GM23338 (cell line): ENCODE measurements at regions not wholly inside any gene's neighbourhood (a gene's known extent, or its start where the extent isn't known, plus 50 kb on each side); places are given as distances from the start of the nearest gene placed in this dataset.
A peak's percentile ranks its signal among the peaks of the same experiment; 100 is the strongest.

Source experiments
- ATAC-seq: fragments of 200-7000 bp; cut with Tn5 transposase; 3 replicates; pipeline ENCODE4 v1.9.1; 2020
- DNase-seq: peaks from one replicate; pipeline ENCODE4 v3.0.0-alpha.2; 2015; ENCODE audit warnings: low spot score
- H2AFZ ChIP-seq: fragments of 200-600 bp; sonication (generic); 2 replicates; pipeline ENCODE4 v1.8.0; 2016; ENCODE audit warnings: antibody characterized with exemption, mild to moderate bottlenecking, moderate library complexity
- H3F3A ChIP-seq: fragments of 200-600 bp; sonication (generic); replicated peaks from 2 replicates; pipeline ENCODE4 v1.8.0; 2017; ENCODE audit warnings: antibody characterized with exemption, mixed run types, low read depth
- H3K27ac ChIP-seq: fragments of 200-600 bp; sonication (generic); 2 replicates; pipeline ENCODE4 v1.6.1; 2016; ENCODE audit warnings: low read depth
- H3K27me3 ChIP-seq: fragments of 200-600 bp; sonication (generic); 2 replicates; pipeline ENCODE4 v1.8.0; 2016; ENCODE audit warnings: mild to moderate bottlenecking, mixed run types, moderate library complexity; ENCODE audit not compliant: insufficient read depth
- H3K36me3 ChIP-seq: fragments of 200-600 bp; sonication (generic); 2 replicates; pipeline ENCODE4 v1.8.0; 2016; ENCODE audit warnings: mild to moderate bottlenecking; ENCODE audit not compliant: insufficient read depth
- H3K4me1 ChIP-seq: fragments of 200-600 bp; sonication (generic); 2 replicates; pipeline ENCODE4 v1.8.0; 2016; ENCODE audit warnings: mild to moderate bottlenecking, moderate library complexity; ENCODE audit not compliant: insufficient read depth
- H3K4me2 ChIP-seq: fragments of 200-600 bp; sonication (generic); 2 replicates; pipeline ENCODE4 v1.7.1; 2017; ENCODE audit warnings: mixed run types
- H3K4me3 ChIP-seq: fragments of 200-600 bp; sonication (generic); 2 replicates; pipeline ENCODE4 v1.6.1; 2016; ENCODE audit warnings: mixed run types
- H3K79me2 ChIP-seq: fragments of 200-600 bp; sonication (generic); replicated peaks from 2 replicates; pipeline ENCODE4 v1.8.0; 2017; ENCODE audit warnings: mild to moderate bottlenecking; ENCODE audit not compliant: insufficient read depth
- H3K9me2 ChIP-seq: fragments of 200-600 bp; sonication (generic); 2 replicates; pipeline ENCODE4 v1.8.0; 2017; ENCODE audit not compliant: insufficient read depth
- H4K20me1 ChIP-seq: fragments of 200-600 bp; sonication (generic); replicated peaks from 2 replicates; pipeline ENCODE4 v1.8.0; 2017; ENCODE audit warnings: mild to moderate bottlenecking; ENCODE audit not compliant: insufficient read depth
- H3K27ac Mint-ChIP-seq: 2 replicates; pipeline ENCODE4 v1.8.0; 2020; ENCODE audit warnings: inconsistent platforms, mild to moderate bottlenecking, moderate library complexity, mixed read lengths
- H3K27me3 Mint-ChIP-seq: 3 replicates; pipeline ENCODE4 v1.8.0; 2022; ENCODE audit warnings: low read depth, mild to moderate bottlenecking, moderate library complexity, mixed read lengths, inconsistent platforms; ENCODE audit not compliant: insufficient read depth, poor library complexity
- H3K36me3 Mint-ChIP-seq: 3 replicates; pipeline ENCODE4 v1.8.0; 2021; ENCODE audit warnings: low read depth, mild to moderate bottlenecking, inconsistent platforms, moderate library complexity, mixed read lengths
- H3K4me1 Mint-ChIP-seq: 3 replicates; pipeline ENCODE4 v1.8.0; 2020; ENCODE audit warnings: mild to moderate bottlenecking, inconsistent platforms, mixed read lengths
- H3K4me3 Mint-ChIP-seq: 3 replicates; pipeline ENCODE4 v1.8.0; 2021; ENCODE audit warnings: moderate library complexity, mild to moderate bottlenecking, inconsistent platforms, mixed read lengths
- H3K9me3 Mint-ChIP-seq: 3 replicates; pipeline ENCODE4 v1.8.0; 2020; ENCODE audit warnings: moderate library complexity, mild to moderate bottlenecking, inconsistent platforms, mixed read lengths
- CREB1 ChIP-seq: fragments of 250-450 bp; sonication (Bioruptor Pico); IDR thresholded peaks from 2 replicates; pipeline ENCODE4 v1.5.0; 2020; ENCODE audit warnings: low read depth, mild to moderate bottlenecking, moderate library complexity
- EZH2 ChIP-seq: fragments of 200-600 bp; sonication (generic); IDR thresholded peaks from one replicate; pipeline ENCODE4 v1.8.0; 2017; ENCODE audit warnings: antibody characterized with exemption, mild to moderate bottlenecking, low read depth; ENCODE audit not compliant: unreplicated experiment
- EZH2phosphoT487 ChIP-seq: fragments of 200-600 bp; sonication (generic); IDR thresholded peaks from one replicate; pipeline ENCODE4 v1.8.1; 2018; ENCODE audit warnings: antibody characterized with exemption; ENCODE audit not compliant: unreplicated experiment
- JUNB ChIP-seq: IDR thresholded peaks from one replicate; pipeline ENCODE4 v1.6.1; 2016; ENCODE audit warnings: antibody characterized with exemption; ENCODE audit not compliant: unreplicated experiment
- NANOG ChIP-seq: IDR thresholded peaks from 2 replicates; pipeline ENCODE4 v1.6.1; 2016; ENCODE audit warnings: antibody characterized with exemption, borderline replicate concordance
- POLR2AphosphoS5 ChIP-seq: IDR thresholded peaks from 2 replicates; pipeline ENCODE4 v1.6.1; 2016; ENCODE audit warnings: antibody characterized with exemption, low read depth
- STAT1 ChIP-seq: IDR thresholded peaks from one replicate; pipeline ENCODE4 v1.6.1; 2016; ENCODE audit warnings: antibody characterized with exemption; ENCODE audit not compliant: unreplicated experiment
- ZNF114 ChIP-seq: fragments of 250-450 bp; sonication (Bioruptor Pico); IDR thresholded peaks from 2 replicates; pipeline ENCODE4 v1.5.0; 2020; ENCODE audit warnings: mild to moderate bottlenecking, moderate library complexity
- ZNF331 ChIP-seq: fragments of 250-450 bp; sonication (Bioruptor Pico); IDR thresholded peaks from 2 replicates; pipeline ENCODE4 v1.5.0; 2020; ENCODE audit warnings: low read depth, mild to moderate bottlenecking, moderate library complexity
- TF ChIP-seq, protein P1 (sequence below): IDR thresholded peaks from one replicate; pipeline ENCODE4 v1.6.1; 2018; ENCODE audit warnings: antibody characterized with exemption; ENCODE audit not compliant: unreplicated experiment
- TF ChIP-seq, protein P2 (sequence below): fragments of 250-450 bp; sonication (Bioruptor Pico); IDR thresholded peaks from 2 replicates; pipeline ENCODE4 v1.5.0; 2020; ENCODE audit warnings: mild to moderate bottlenecking, moderate library complexity
- TF ChIP-seq, protein P3 (sequence below): IDR thresholded peaks from 2 replicates; pipeline ENCODE4 v1.6.1; 2016; ENCODE audit warnings: antibody characterized with exemption
- TF ChIP-seq, protein P4 (sequence below), 2 experiments: fragments of 200-600 bp in 1 of 2; sonication (generic) in 1 of 2; conservative IDR thresholded peaks; 2 replicates each; pipeline versions ENCODE4 v1.5.1 to v1.6.1; 2016 to 2017; ENCODE audit warnings: antibody characterized with exemption in 2 of 2, low read depth in 2 of 2, mild to moderate bottlenecking in 2 of 2, moderate library complexity in 1 of 2

DNA sequence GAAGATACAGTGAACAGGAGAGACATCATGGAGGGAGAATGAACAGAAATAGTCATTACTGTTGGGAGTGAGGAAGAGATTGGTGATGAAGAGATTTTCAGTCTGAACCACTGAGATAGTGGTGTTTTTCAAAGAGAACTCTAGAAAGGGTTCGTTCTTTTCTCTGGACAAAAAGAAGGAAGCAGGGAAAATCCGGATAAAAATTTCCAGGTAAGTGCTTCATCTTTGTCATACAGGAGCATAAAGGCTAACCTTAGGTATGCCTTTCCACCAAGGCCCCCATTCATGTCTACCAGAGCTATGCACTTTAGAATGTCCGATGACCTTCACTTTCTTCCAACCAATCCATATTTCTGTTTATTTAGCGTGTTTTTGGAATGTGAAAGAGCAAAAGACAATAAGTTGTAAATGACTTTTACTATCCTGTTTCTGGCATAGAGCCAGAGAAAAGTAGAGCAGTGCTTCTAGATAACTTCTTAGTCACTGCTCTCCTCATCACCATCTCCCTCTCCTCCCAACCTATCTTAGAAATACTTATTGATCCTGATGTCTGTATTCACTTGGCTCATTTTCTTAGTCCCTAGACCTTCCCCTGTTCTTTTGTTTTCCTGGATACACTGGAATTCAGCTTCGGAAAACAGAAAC, 116.5 kb downstream of the TTC6 start:
- TF ChIP-seq POLR2AphosphoS5 (no peak), ZNF114 (CRISPR knock-in tag) (no peak), STAT1 (no peak), EZH2 (no peak), EZH2phosphoT487 (no peak), JUNB (no peak), ZNF331 (CRISPR knock-in tag) (no peak), CREB1 (no peak), NANOG (no peak)
- TF ChIP-seq, protein P1, sequence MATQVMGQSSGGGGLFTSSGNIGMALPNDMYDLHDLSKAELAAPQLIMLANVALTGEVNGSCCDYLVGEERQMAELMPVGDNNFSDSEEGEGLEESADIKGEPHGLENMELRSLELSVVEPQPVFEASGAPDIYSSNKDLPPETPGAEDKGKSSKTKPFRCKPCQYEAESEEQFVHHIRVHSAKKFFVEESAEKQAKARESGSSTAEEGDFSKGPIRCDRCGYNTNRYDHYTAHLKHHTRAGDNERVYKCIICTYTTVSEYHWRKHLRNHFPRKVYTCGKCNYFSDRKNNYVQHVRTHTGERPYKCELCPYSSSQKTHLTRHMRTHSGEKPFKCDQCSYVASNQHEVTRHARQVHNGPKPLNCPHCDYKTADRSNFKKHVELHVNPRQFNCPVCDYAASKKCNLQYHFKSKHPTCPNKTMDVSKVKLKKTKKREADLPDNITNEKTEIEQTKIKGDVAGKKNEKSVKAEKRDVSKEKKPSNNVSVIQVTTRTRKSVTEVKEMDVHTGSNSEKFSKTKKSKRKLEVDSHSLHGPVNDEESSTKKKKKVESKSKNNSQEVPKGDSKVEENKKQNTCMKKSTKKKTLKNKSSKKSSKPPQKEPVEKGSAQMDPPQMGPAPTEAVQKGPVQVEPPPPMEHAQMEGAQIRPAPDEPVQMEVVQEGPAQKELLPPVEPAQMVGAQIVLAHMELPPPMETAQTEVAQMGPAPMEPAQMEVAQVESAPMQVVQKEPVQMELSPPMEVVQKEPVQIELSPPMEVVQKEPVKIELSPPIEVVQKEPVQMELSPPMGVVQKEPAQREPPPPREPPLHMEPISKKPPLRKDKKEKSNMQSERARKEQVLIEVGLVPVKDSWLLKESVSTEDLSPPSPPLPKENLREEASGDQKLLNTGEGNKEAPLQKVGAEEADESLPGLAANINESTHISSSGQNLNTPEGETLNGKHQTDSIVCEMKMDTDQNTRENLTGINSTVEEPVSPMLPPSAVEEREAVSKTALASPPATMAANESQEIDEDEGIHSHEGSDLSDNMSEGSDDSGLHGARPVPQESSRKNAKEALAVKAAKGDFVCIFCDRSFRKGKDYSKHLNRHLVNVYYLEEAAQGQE = no peak
- TF ChIP-seq, protein P2, sequence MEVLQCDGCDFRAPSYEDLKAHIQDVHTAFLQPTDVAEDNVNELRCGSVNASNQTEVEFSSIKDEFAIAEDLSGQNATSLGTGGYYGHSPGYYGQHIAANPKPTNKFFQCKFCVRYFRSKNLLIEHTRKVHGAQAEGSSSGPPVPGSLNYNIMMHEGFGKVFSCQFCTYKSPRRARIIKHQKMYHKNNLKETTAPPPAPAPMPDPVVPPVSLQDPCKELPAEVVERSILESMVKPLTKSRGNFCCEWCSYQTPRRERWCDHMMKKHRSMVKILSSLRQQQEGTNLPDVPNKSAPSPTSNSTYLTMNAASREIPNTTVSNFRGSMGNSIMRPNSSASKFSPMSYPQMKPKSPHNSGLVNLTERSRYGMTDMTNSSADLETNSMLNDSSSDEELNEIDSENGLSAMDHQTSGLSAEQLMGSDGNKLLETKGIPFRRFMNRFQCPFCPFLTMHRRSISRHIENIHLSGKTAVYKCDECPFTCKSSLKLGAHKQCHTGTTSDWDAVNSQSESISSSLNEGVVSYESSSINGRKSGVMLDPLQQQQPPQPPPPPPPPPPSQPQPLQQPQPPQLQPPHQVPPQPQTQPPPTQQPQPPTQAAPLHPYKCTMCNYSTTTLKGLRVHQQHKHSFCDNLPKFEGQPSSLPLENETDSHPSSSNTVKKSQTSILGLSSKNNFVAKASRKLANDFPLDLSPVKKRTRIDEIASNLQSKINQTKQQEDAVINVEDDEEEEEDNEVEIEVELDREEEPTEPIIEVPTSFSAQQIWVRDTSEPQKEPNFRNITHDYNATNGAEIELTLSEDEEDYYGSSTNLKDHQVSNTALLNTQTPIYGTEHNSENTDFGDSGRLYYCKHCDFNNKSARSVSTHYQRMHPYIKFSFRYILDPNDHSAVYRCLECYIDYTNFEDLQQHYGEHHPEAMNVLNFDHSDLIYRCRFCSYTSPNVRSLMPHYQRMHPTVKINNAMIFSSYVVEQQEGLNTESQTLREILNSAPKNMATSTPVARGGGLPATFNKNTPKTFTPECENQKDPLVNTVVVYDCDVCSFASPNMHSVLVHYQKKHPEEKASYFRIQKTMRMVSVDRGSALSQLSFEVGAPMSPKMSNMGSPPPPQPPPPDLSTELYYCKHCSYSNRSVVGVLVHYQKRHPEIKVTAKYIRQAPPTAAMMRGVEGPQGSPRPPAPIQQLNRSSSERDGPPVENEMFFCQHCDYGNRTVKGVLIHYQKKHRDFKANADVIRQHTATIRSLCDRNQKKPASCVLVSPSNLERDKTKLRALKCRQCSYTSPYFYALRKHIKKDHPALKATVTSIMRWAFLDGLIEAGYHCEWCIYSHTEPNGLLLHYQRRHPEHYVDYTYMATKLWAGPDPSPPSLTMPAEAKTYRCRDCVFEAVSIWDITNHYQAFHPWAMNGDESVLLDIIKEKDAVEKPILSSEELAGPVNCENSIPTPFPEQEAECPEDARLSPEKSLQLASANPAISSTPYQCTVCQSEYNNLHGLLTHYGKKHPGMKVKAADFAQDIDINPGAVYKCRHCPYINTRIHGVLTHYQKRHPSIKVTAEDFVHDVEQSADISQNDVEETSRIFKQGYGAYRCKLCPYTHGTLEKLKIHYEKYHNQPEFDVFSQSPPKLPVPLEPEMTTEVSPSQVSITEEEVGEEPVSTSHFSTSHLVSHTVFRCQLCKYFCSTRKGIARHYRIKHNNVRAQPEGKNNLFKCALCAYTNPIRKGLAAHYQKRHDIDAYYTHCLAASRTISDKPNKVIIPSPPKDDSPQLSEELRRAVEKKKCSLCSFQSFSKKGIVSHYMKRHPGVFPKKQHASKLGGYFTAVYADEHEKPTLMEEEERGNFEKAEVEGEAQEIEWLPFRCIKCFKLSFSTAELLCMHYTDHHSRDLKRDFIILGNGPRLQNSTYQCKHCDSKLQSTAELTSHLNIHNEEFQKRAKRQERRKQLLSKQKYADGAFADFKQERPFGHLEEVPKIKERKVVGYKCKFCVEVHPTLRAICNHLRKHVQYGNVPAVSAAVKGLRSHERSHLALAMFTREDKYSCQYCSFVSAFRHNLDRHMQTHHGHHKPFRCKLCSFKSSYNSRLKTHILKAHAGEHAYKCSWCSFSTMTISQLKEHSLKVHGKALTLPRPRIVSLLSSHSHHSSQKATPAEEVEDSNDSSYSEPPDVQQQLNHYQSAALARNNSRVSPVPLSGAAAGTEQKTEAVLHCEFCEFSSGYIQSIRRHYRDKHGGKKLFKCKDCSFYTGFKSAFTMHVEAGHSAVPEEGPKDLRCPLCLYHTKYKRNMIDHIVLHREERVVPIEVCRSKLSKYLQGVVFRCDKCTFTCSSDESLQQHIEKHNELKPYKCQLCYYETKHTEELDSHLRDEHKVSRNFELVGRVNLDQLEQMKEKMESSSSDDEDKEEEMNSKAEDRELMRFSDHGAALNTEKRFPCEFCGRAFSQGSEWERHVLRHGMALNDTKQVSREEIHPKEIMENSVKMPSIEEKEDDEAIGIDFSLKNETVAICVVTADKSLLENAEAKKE = no peak
- TF ChIP-seq, protein P3, sequence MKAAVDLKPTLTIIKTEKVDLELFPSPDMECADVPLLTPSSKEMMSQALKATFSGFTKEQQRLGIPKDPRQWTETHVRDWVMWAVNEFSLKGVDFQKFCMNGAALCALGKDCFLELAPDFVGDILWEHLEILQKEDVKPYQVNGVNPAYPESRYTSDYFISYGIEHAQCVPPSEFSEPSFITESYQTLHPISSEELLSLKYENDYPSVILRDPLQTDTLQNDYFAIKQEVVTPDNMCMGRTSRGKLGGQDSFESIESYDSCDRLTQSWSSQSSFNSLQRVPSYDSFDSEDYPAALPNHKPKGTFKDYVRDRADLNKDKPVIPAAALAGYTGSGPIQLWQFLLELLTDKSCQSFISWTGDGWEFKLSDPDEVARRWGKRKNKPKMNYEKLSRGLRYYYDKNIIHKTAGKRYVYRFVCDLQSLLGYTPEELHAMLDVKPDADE = no peak
- TF ChIP-seq, protein P4, sequence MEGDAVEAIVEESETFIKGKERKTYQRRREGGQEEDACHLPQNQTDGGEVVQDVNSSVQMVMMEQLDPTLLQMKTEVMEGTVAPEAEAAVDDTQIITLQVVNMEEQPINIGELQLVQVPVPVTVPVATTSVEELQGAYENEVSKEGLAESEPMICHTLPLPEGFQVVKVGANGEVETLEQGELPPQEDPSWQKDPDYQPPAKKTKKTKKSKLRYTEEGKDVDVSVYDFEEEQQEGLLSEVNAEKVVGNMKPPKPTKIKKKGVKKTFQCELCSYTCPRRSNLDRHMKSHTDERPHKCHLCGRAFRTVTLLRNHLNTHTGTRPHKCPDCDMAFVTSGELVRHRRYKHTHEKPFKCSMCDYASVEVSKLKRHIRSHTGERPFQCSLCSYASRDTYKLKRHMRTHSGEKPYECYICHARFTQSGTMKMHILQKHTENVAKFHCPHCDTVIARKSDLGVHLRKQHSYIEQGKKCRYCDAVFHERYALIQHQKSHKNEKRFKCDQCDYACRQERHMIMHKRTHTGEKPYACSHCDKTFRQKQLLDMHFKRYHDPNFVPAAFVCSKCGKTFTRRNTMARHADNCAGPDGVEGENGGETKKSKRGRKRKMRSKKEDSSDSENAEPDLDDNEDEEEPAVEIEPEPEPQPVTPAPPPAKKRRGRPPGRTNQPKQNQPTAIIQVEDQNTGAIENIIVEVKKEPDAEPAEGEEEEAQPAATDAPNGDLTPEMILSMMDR (conservative IDR thresholded peaks at IDR 0.05; ENCODE audit: low read depth in 2 of 2) = no peak
- H3K36me3 Mint-ChIP-seq = no peaks in the 10 kb centered on the region
- Histone ChIP-seq H3K4me1 (peaks cover 5% of the 10 kb centered on the region; the same call in 1 of the 2 replicates), H3K4me2 (no peak overlapping the region), H3F3A (no peaks in the 10 kb centered on the region), H3K27me3 (no peaks in the 10 kb centered on the region), H3K4me3 (no peak overlapping the region), H3K9me2 (no peaks in the 10 kb centered on the region; the same call in 1 of the 2 replicates), H3K36me3 (no peaks in the 10 kb centered on the region), H4K20me1 (no peaks in the 10 kb centered on the region), H3K27ac (no peak overlapping the region), H3K79me2 (no peaks in the 10 kb centered on the region), H2AFZ (no peak overlapping the region)
- H3K27ac Mint-ChIP-seq = peak overlapping the region; percentile 7; the same call in 1 of the 2 replicates
- H3K4me1 Mint-ChIP-seq = peaks cover 8% of the 10 kb centered on the region
- no peaks in the 10 kb centered on the region for H3K27me3 Mint-ChIP-seq
- no peaks in the 10 kb centered on the region for H3K9me3 Mint-ChIP-seq
- DNase-seq (no peak), ATAC-seq (no peak)
- H3K4me3 Mint-ChIP-seq = no peak overlapping the region
